ENCODE measurements at regions not wholly inside any gene's neighbourhood (a gene's known extent, or its start where the extent isn't known, plus 50 kb on each side); places are given as distances from the start of the nearest gene placed in this dataset.

DNA sequence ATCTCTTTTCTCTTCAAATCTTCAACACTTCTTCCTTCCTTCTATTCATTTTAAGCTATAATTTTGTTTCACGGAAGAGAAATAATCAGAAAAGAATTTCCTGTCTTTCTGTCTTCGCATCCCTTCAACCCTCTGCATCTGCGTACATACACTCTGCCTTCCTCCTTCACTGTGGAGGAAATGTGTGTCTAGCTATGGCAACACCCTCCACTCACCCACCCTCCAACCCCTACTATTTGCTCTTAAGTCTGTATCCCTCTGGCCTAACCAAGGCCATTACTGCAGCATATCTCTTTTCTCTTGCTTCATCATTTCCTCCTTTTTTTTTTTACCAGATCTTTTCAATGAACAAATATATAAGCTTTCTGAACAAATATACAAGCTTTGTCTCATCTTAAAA, 105.7 kb upstream of the NUDT12 start:
- TF ChIP-seq, protein P1, sequence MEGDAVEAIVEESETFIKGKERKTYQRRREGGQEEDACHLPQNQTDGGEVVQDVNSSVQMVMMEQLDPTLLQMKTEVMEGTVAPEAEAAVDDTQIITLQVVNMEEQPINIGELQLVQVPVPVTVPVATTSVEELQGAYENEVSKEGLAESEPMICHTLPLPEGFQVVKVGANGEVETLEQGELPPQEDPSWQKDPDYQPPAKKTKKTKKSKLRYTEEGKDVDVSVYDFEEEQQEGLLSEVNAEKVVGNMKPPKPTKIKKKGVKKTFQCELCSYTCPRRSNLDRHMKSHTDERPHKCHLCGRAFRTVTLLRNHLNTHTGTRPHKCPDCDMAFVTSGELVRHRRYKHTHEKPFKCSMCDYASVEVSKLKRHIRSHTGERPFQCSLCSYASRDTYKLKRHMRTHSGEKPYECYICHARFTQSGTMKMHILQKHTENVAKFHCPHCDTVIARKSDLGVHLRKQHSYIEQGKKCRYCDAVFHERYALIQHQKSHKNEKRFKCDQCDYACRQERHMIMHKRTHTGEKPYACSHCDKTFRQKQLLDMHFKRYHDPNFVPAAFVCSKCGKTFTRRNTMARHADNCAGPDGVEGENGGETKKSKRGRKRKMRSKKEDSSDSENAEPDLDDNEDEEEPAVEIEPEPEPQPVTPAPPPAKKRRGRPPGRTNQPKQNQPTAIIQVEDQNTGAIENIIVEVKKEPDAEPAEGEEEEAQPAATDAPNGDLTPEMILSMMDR (IDR thresholded peaks at IDR 0.05; ENCODE audit: low read length) = no peak
- no peak for TF ChIP-seq EZH2 (IDR thresholded peaks at IDR 0.05; ENCODE audit: borderline replicate concordance, low read length)
